ENCODE measurements at regions not wholly inside any gene's neighbourhood (a gene's known extent, or its start where the extent isn't known, plus 50 kb on each side); places are given as distances from the start of the nearest gene placed in this dataset.
"Not testable (repeated sequence)": the region's sequence is repeated elsewhere in the genome, so short reads cannot be mapped to it uniquely, and the experiment has no call there.

DNA sequence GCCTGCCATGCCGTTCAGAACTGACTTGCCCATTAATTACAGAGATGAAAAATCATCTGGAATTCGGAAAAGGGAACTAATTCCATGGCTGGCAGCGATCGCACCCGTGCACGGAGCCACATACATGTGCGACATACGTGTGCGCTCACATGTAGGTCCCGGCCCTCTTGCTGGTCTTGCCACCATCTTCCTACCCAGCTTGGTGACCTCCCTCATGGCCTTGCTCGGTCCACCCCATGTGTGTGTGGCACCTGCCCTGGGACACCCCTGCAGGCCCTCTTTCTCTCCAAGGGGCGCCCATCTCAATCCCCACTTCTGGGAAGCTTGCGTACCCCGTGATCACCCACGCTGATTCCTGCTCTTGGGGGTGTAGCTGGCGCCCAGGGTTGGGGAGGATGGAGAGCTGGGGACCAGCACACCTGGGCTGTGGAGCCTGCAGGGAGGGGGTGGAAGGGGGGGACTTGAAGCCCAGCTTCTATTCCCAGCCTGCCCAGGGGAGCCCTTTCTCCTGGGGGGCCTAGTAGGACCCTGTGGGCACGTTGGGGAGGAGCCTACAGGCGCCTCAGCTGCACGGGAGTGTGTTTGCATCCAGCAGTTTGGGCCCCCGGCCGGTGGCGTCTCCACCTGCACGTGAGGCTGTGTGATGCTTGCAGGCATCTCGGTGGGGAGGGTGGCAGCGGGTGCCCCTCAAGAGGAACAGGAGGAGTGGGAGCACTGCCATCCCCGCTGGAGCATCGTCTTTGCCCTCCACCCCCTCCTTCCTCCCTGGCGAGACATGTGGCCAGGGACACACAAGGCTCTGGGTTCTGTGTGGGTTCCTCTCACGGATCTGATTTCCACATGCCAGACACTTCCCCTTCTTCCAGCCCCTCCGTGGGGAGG lies 112.6 kb downstream of the CRLF3 start:
- DNase-seq = not testable (repeated sequence)

DNA sequence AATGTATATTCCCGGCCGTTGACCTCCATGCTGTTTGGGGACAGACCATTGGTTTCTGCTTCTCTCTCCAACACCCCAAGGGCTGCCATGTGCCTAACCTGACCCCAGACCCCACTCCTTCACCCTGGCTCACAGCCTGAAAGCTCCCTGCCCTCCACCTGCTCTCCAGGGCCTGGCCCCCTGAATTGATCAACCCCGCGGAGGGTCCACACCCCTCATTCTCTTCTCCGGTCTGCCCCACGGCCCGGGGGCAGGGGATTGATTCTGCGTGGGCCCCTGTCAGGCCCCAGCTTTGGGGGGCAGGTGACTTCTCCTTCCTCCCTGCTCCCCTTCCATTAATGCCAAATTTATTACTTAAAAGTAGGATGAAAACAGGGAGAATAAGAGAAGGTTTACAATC lies 113.3 kb downstream of the CRLF3 start:
- DNase-seq = not testable (repeated sequence)

DNA sequence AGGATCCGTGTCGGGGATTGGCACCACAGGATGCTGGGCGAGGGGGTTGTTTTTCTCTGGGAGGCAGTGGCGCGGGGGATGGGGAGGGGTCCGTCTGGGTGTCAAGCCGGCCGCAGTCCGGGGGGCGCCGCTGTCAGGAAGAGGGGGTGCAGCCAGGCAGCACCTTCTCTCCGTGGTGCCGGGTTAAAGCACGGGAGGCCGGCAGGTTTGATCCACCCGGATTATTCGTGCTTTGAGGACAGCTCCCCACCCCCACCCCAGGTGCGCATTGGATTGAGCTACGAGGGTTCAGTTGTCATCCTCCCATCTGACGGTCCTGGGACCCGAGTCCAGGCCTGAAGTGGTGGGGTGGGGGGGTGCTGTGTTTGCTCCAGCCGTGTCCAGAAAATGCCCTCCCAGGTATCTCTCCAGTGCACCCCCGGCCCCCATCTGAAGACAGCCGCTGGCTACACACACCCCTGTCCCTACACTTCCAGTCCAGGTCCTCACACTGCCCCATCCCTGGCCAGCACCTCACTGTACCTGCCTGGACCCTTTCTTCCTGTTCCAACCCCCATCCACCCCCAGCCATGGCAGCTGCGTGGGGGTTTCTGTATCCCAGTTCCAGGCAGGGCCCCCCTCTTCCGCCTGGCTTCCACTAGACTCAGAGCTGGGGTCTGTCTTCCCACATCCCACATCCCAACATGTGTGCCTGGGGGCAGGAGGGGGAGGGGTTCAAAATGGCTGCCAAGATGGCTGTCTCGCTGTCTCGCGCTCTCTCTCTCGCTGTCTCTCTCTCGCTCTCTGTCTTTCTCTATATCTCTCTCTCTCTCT lies 114.0 kb downstream of the CRLF3 start:
- not testable (repeated sequence) for DNase-seq

DNA sequence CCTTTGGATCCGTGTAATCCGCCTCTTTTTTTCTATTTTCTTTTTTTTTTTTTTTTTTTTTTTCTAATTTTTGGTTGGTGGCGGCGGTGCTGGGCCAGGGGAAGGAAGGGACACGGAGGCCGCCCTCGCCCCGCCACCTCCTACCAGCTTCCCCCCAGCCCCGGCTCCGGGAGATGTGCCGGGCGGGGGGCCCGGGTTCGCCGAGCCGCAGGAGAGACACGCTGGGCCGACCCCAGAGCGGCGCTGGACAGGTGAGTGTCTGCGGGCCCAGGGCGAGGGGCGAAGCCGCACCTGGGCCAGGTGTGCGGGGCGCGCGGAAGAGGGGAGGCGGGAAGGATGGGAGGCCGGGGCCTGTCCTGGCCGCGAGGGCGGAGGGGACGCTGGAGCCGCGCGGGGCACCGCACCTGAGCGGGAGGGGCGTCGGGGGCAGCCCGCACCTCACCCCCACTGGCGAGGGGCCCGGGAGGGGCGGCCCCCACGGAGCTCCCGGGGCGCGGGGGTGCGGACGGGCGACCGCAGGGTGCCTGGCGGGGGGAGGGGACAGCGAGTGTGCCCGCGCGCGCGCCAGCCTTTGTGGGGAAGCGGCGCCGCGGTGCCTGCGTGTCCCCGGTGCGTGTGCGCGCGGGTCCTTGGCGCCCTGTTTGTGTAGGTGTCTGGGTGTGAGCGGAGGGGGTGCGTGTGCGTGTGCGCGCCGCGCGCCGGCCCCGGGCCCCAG lies 114.8 kb downstream of the CRLF3 start:
- not testable (repeated sequence) for DNase-seq

DNA sequence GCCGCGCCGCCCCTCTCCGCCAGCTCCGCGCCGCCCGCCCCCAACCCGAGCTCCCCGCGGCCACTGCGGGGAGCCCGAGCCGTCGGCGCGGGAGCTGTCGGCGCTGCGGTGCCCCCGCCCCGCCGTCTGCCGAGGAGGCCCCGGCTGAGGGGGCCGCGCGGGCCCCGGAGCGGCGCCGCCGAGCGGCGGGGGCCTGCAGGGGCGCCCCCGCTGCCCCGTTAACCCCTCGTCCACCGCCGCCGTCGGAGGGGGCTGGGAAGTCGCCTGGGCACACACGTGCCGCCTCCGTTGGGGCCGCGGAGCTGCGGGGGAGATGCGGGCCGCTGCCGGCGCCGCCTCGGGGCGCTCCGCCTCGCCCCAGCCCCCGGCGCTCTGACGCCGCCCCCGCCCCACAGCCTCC lies 115.4 kb downstream of the CRLF3 start:
- not testable (repeated sequence) for DNase-seq

DNA sequence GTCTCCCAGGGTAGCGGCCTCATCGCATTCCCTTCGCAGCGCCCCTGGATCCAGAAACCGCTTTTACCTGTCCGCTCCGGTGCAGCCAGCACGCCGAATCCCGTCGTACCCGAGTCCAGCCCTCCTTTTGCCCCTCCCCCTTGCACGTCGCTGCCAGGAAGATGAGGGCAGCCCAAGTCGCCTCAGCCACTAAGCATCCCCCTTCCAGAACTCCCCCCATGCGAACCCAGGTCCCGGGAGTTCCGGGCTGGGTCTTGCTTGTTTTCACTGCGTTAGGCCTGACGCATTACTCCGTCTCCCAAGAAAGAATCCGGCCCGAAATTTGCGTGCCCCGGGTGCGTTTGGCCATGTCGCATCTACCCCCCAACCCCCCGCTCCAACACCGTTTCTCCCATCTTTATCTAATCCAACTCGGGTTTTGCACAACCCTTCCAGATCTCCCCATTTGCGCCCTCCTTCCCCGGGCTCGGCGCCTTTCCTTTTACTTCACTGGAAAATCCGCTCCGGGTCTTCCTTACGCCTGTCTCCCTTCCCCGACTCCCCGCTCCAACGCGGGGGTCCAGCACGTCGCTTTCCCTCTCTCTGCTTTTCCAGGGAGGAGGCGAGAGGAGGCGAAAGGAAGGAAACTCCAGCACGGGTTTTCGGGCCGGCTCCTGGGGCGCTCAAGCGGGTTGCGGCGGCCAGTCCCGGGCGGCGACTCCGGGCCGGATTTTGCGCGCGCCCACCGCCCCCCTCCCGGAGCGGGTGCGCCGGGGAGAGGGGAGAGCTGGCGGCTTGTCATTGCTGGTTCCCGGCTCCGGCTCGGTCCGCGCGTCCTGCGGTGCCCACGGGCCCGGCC lies 116.0 kb downstream of the CRLF3 start:
- DNase-seq = peak; percentile 47 to 57

DNA sequence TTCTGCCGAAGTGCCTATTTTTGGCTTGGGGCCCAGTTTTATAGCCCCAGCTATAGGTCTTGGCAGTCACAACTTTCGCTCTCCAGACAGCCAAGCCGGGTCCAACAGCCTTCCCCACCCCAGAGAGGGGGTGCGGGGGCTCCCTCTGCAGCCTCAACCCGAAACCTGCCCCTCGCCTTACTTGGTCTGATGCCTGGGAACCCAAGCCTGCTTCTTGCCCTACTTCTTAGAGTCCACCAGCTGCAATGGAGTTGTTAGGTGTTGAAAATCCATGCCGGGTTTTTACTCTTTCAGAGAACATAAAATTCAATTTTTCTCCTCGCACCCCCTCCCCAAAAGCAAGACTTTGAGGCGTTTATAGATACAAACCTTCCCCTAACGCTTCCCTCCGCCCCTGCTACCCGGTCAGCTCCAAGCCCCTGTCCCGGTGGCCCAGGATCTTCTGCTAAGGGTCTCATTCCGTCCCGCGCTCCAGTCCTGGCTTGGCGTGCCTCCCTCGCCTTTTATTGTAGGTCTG lies 116.7 kb downstream of the CRLF3 start:
- not testable (repeated sequence) for DNase-seq

DNA sequence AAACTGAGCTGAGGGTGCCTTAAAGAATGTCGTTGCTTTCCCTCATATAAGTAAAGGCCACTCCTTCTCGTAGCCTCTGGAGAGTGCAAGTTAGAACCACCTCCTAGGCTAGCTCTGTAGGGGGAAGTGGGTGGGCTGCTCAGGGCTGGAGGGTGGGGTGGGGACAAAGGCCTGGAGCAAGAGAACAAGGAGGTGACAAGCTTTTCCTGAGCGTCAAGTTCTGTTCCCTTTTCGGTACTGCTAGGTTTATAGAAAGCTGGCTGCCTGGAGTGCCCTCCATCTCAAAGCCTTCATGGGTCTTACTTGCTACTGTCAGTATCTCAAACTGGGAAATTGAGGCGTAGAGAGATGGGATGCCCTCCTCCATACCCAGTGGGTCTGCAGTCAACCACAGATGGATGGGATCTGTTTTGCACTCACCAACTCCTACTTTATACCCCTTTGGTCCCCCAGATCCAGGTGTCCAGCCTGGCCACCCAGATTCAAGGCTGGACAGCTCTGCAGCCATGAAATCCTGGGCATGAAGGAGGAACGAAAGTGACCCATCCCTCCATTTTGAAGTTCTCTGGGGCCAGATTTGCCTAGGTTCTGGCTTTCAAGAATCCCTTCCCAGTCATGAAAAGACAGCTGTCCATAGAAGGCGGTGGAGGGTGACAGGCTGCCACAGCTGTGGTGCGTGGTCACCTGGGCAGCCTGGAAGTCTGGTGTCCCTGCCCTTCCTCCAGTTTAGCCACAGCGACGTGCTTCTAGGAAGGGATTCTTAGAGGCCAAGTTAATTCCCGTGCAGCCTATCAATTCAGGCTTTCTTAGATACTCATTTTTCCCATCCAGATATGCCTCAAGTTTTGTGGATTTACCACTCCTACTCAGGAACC lies 117.8 kb downstream of the CRLF3 start:
- DNase-seq = not testable (repeated sequence)

DNA sequence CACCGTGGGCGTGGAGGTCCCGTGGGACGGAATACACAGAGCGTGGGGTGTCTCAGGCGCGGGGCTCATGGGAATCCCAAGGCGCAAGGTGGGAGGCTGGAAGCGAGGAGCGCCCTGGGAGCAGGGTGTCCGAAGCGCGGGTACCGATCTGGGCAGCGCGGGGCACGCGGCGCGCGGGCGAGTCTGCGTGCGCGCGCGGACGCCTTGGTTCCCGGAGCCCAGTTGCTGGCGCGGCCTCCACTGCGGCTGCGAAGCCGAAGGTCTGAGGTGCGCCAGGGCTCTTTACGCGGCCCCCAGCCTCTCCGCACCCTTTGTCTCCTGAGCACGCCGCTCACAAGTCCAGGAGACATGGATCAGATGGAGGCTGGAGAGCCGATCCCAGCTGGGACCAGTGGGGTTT lies 118.5 kb downstream of the CRLF3 start:
- not testable (repeated sequence) for DNase-seq

DNA sequence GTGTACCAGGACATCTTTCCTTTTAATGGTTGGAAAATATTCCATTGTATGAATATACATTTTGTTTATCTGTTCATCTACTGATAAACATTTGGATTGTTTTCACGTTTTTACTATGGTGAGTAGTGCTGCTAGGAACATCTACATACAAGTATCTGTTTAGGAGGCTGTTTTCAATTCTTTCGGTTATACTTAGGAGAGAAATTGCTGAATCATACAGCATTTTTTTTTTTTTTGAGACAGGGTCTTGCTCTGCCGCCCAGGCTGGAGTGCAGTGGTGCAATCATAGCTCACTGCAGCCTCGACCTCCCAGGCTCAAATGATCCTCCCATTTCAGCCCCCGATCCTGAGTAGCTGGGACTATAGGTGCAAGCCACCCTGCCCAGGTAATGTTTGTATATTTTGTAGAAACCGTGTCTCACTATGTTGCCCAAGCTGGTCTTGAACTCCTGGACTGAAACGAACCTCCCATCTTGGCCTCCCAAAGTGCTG lies 122.9 kb downstream of the CRLF3 start:
- no peak for DNase-seq

DNA sequence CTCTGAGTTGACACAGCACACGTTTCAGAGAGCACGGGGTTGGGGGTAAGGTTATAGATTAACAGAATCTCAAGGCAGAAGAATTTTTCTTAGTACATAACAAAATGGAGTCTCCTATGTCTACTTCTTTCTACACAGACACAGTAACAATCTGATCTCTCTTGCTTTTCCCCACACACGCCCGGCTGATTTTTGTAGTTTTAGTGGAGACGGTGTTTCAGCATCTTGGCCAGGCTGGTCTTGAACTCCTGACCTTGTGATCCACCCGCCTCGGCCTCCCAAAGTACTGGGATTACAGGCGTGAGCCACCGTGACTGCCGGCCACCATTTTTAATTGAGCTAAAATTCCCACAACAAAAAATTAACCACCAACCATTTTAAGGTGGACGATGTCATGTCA lies 123.7 kb downstream of the CRLF3 start:
- not testable (repeated sequence) for DNase-seq

DNA sequence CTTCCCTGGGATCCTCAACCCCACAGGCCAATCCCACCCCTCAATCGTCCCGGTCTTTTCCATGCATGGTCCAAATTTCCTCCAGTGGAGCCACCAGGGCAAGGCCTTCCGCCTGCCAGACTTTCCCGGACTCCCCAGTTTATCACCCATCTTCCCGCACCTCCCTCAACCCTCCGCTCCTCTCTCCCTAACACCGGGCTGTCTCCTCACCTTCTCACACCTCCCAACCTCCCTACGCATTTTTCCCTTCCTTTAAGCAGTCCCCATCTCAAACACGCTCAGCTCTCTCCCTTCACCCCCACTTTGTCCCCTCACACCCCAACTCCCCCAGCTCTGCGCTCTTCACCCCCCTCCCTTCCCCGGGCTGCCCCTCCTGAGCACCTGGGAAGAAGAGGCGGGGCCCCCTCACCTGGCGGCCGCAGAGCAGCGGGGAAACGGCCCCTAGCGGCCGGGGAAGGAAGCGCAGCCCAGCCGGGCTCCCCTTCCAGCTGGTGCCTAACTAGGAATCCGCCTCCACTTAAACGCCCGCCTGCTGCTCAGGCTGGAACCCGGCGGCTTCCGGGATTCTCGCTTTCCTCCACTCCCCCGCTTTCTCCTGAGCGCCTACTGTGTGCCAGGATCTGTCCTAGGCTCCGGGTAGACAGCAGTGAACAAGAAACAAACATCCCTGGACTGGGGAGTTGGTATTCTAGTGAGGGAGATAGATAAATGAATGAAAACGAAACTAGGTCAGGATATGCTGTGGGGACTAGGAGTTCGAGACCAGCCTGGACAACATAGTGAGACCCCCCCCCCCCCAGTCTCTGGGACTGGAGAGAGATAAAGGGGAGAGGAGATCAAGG lies 126.7 kb downstream of the CRLF3 start:
- peak; percentile 70 to 74 for DNase-seq

DNA sequence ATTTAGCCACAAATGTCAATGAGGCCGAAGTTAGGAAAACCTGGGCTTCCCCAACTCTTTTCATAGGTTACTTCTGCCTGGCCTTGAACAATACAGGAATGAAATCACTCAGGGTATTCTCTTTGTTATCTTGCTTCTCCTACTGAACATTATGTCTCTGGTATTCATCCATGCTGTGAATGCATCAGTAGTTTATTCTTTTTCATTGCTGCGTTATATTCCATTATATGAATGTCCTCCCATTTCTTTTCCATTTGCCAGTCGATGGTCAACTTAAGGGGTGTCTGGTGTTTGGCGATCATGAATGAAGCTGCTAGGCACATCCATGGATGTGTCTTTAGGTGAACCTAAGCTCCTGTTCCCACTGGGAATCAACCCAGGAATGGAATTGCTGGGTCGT lies 128.3 kb downstream of the CRLF3 start:
- DNase-seq = no peak

DNA sequence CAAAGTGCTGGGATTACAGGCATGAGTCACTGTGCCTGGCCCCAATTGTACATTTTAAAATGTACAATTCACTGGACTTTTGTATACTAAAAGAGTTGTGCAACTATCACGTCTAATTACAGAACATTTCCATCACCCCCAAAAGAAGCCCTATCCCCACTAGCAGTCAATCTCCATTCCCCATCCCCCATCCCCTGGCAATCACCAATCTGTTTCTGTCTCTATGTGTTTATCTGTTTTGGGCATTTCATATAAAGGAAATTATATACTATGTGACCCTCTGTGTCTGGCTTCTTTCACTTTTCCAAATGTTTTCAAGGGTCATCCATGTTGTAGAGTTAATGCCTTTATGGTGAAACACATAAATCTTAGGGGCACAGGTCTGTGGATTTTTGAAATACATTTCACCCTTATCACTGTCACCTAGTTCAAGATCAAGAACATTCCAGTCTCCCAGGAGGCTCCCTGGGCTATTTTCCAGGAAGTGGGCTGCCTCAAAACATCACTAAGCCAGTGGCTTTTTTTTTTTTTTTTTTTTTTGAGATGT lies 129.2 kb downstream of the CRLF3 start:
- not testable (repeated sequence) for DNase-seq

DNA sequence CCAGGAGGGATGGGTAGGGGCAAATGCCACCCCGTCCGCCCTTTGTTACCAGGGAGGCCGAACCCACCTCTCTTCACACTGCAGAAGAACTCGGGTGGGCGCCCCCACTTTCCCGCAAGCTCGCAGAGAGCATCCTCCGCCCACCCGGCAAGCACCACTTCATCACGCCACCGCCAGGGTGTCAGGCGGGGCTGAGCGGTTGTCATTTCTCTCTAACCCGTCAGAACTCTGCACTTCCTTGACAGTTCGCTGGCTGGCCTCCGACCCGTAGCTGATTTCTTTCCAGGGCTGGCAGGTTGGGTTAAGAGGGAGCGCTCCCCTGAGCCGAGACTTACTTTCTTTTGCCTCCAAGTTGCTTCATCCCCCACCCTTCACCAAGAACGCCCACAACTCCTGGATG lies 130.7 kb downstream of the CRLF3 start:
- peak in 1 of 2 donors; percentile 41 for DNase-seq

DNA sequence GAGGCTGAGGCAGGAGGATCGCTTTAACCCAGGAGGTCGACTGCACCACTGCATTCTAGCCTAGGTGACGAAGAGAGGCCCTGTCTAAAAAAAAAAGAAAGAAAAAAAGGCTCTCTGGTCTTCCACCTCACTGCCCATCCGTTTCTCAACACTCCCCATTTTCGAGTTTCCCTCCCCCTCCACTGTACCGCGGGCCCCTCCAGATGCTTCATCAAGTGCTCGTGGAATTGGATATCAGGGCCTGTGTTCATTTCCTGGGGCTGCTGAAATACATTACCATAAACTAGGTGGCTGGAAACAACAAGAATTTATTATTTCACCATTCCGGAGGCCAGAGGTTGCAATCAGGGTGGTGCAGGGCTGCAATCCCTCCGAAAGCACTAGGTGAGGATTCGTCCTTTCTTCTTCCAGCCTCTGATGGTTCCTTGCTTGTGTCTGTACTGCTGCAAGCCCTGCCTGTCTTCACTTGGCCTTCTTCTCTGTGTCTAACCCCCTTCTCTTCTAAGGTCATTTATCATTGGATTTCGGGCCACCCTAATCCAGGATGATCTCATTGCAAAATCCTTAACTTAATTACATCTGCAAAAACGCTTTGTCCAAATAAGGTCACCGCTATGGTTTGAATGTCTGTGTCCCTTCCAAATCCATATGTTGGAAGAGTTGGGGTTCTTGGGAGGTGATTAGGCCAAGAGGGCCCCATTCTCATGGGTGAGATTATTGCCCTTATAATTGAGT lies 135.1 kb downstream of the CRLF3 start:
- DNase-seq = not testable (repeated sequence)

DNA sequence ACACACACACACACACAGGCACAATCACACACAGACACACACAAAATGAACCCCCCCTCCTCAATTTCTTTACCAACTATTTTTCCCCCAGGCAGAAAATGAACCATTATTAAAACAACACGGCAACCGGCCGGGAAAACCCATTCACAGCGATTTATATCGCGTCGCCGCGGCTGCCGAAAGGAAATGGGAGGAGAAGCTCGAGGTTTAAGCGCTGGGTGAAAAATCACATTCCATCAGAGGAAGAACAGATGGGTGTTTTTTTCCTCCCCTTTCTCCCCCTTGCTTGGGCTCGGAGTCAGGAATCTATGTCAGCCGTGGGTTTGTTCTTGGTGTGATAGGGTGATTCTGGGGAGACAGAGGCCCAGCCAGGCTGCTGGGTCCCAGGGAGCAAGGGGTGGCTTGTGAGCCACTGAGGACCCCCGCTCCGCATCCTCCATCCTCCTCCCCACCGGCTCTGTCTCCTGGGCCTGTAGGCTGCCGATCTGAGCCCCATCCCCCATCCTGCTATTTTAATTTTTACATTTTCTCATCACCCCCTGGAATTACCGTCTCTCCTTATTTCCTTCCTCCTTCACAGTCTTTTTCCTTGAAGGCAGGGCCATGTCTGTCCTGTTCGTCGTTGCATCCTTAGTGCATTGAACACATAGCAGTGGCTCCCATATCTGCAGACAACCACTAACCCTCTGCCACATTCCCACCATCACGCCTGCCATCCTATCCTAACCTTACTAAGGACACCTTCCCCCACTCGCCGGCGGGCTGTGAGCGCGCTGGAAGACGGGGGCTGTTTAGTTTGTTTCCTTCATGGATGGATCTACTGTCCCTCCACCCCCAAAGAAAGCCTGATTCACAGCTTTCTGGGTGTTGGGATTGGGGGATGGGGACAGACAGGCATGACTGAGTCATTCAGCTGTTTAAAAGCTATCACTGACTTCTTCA lies 137.7 kb downstream of the CRLF3 start:
- DNase-seq = not testable (repeated sequence)

DNA sequence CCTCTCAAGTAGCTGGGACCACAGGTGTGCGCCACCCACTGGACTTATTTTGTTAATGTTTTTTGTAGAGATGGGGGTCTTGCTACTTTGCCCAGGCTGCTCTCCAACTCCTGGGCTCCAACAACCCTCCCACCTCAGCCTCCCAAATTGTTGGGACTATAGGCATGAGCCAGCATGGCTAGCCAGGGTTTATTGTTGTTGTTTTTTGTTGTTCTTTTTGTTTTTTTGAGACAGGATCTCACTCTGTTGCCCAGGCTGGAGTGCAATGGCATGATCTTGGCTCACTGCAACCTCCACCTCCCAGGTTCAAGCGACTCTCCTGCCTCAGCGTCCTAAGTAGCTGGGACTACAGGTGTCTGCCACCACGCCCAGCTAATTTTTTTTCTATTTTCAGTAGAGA lies 142.2 kb downstream of the CRLF3 start:
- DNase-seq = not testable (repeated sequence)
